ENCODE measurements at regions not wholly inside any gene's neighbourhood (a gene's known extent, or its start where the extent isn't known, plus 50 kb on each side); places are given as distances from the start of the nearest gene placed in this dataset.
A peak's percentile ranks its signal among the peaks of the same experiment; 100 is the strongest.
"Not testable (repeated sequence)": the region's sequence is repeated elsewhere in the genome, so short reads cannot be mapped to it uniquely, and the experiment has no call there.

DNA sequence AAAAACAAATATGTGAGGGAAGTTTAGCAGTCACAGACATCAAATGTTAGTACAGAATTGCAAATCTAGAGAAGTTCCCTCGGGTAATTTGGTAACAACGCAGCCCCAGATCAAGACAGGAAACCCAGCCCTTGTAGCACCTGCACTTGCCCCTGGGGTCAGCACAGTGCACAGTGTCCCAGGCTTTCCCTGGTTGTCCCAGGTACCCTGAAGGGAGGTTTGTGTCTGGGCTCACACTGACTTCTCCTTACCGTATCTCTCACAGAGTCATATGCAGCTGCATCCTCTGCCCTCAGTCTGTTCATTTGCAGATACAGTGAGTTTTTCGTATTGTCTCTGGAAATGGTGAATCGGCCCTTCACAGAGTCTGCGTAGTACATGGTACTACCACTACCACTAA lies 528.9 kb downstream of the TMEM121 start:
- no peak for ATAC-seq
- no peak for DNase-seq
- H3K4me3 ChIP-seq: no peak overlapping the region
- TF ChIP-seq, protein P1, sequence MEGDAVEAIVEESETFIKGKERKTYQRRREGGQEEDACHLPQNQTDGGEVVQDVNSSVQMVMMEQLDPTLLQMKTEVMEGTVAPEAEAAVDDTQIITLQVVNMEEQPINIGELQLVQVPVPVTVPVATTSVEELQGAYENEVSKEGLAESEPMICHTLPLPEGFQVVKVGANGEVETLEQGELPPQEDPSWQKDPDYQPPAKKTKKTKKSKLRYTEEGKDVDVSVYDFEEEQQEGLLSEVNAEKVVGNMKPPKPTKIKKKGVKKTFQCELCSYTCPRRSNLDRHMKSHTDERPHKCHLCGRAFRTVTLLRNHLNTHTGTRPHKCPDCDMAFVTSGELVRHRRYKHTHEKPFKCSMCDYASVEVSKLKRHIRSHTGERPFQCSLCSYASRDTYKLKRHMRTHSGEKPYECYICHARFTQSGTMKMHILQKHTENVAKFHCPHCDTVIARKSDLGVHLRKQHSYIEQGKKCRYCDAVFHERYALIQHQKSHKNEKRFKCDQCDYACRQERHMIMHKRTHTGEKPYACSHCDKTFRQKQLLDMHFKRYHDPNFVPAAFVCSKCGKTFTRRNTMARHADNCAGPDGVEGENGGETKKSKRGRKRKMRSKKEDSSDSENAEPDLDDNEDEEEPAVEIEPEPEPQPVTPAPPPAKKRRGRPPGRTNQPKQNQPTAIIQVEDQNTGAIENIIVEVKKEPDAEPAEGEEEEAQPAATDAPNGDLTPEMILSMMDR (IDR thresholded peaks at IDR 0.05): no peak
- no peaks in the 10 kb centered on the region for H3K36me3 ChIP-seq
- H3K27me3 ChIP-seq (ENCODE audit: low read depth): peaks cover 3% of the 10 kb centered on the region
- no peaks in the 10 kb centered on the region for H3K4me1 ChIP-seq
- no peak overlapping the region for H3K27ac ChIP-seq
- intact Hi-C loops (cut with DNase I): no loop called here
- no peaks in the 10 kb centered on the region for H3K9me3 ChIP-seq

DNA sequence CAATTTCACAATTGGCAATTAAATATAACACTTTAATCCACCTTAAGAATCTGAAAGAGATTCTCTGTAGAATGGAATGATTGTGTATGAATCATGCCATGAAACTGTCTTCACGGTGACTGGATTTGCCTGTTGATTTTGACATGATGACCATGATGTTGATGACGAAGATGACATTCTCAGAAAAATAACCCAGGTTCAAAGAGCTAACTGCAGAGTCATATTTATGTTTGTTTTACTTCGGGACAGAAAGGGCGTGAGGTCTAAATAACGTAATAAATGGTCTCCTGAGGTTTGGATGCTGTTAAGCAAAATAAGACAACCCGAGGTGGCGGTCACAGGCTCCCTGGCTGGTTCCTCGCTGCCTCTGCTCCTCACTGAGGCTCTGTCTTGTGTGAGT lies 532.0 kb downstream of the TMEM121 start:
- TF ChIP-seq, protein P1 (IDR thresholded peaks at IDR 0.05): no peak
- H3K4me1 ChIP-seq: no peaks in the 10 kb centered on the region
- H3K27ac ChIP-seq: no peak overlapping the region
- H3K36me3 ChIP-seq: no peaks in the 10 kb centered on the region
- peaks cover 1% of the 10 kb centered on the region for H3K27me3 ChIP-seq (ENCODE audit: low read depth)
- DNase-seq (no peak), ATAC-seq (no peak)
- H3K9me3 ChIP-seq: no peaks in the 10 kb centered on the region
- H3K4me3 ChIP-seq: no peak overlapping the region
- intact Hi-C loops (cut with DNase I): no loop called here

DNA sequence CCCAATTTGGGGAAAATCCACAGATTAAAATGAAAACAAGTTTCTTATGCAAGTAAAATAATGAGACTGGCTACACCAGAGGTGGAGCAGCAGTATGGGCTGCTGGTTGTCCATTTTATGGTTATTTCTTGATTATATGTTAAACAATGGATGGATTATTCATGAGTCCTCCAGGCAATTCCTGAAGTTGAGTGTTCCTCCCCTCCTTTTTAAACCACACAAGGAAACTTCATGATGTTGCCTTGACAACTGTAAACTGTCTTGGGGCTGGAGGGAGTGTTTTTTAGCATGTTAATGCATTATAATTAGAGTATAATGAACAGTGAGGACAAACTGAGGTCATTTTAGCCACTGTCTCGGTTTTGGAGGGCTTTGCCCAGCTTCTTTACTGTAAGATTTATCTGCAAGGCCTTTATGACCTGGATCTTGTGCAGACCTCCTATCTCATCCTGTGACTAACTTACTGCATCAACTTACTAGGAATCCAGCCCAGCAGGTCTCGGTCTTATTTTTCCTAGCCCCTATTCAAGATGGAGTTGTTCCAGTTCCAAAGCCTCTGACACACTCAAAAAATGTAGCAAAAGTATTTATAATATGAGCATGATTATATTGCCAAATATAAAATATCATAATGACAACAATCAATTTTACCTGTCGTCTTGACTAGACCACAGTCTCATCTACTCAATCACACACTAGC lies 534.0 kb downstream of the TMEM121 start:
- Histone ChIP-seq H3K9me3 (no peaks in the 10 kb centered on the region), H3K4me1 (no peaks in the 10 kb centered on the region), H3K27me3 (ENCODE audit: low read depth) (peaks cover 13% of the 10 kb centered on the region), H3K4me3 (no peak overlapping the region), H3K27ac (no peak overlapping the region), H3K36me3 (no peaks in the 10 kb centered on the region)
- intact Hi-C loops (cut with DNase I): no loop called here
- ATAC-seq (no peak), DNase-seq (no peak)
- TF ChIP-seq, protein P1 (IDR thresholded peaks at IDR 0.05): no peak

DNA sequence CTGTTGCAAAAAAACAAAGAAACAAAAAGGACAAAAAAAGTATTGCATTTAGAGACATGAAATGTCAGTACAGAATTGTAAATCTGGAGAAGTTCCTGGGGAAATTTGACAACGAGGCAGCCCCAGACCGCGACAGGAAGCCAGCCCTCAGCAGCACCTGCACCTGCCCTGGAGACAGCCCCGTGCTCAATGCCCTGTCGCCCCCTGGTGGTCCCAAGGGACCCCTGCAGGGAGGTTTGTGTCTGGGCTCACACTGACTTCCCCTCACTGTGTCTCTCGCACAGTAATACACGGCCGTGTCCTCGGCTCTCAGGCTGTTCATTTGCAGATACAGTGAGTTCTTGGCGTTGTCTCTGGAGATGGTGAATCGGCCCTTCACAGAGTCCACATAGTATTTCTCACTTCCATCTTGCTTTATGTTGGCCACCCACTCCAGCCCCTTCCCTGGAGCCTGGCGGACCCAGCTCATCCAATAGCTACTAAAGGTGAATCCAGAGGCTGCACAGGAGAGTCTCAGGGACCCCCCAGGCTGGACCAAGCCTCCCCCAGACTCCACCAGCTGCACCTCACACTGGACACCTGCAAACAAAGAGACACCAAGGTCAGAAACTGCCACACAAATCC lies 535.6 kb downstream of the TMEM121 start:
- H3K9me3 ChIP-seq; H3K4me3 ChIP-seq; intact Hi-C loops (cut with DNase I); H3K36me3 ChIP-seq; ATAC-seq; H3K4me1 ChIP-seq; H3K27ac ChIP-seq: not testable (repeated sequence)
- DNase-seq: peak; percentile 60
- H3K27me3 ChIP-seq (ENCODE audit: low read depth): peaks cover 13% of the 10 kb centered on the region
- TF ChIP-seq, protein P1 (IDR thresholded peaks at IDR 0.05): peak; percentile 29

DNA sequence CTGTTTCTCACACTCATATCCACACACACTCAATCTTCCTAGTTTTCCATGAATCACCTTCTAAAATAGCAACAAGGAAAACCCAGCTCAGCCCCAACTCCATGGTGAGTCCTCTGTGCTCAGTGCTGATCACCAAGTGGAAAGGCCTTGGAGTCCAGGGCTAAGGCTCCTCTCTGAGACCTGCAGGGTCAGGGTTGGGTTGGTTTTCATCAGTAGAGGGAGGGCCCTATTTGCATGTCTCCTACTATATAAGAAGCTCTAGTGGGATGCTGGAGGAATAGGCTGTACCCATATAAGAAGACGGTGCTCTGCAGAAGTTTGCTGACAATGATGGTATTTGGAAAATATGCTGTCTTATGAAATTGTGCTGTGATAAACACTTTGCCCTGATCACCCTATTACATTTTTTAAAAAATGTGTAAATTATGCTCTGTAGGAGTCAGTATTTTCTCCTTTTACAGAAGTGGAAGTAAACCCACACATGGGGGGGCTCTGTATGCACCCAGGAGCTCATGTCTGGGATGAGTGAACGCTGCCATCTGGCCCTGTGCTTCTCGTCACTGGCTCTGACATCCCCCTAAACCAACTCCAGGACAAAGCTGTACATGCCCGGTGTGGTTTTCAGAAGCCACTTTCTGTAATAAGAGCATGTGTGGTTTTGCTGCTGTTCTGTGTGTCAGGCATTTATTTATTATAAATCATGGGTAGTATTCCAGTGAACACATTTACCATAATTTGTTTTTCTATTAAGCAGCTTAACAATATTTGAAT lies 536.3 kb downstream of the TMEM121 start:
- Histone ChIP-seq H3K27me3 (ENCODE audit: low read depth) (peaks cover 14% of the 10 kb centered on the region), H3K4me1 (no peaks in the 10 kb centered on the region), H3K36me3 (no peaks in the 10 kb centered on the region), H3K9me3 (no peaks in the 10 kb centered on the region), H3K4me3 (no peak overlapping the region), H3K27ac (no peak overlapping the region)
- intact Hi-C loops (cut with DNase I): no loop called here
- TF ChIP-seq, protein P1 (IDR thresholded peaks at IDR 0.05): no peak
- ATAC-seq (no peak), DNase-seq (no peak)

All from lower lobe of right lung (tissue), 2 donors.